NOMO-1 (cell line): ENCODE measurements at regions not wholly inside any gene's neighbourhood (a gene's known extent, or its start where the extent isn't known, plus 50 kb on each side); places are given as distances from the start of the nearest gene placed in this dataset.

Experiments used
- DNase-seq, 2 experiments: peaks; one replicate each; lab custom pipeline; 2025; ENCODE audit not compliant: unreplicated experiment in 2 of 2; lab: John Stamatoyannopoulos, UW

DNA sequence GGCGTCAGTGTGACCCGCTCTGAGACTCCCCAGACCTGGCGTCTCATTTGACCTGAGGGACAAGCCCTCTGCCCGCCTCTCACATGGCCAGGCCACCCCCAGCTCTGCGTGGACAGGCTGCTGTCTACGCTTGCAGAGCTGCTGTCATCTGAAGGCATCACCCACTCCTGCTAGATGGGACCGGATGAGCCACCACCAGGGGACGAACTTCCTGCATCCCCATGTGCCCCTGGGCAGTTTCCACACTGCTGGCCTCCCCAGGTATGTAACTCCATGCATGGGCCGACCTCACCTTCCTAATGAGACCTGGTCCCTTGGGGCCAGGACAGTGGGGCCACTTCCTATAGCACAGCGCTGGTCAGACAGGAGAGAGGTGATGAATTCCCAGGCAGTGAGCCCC lies 121.5 kb downstream of the PSMG1 start:
- DNase-seq, result no peak

DNA sequence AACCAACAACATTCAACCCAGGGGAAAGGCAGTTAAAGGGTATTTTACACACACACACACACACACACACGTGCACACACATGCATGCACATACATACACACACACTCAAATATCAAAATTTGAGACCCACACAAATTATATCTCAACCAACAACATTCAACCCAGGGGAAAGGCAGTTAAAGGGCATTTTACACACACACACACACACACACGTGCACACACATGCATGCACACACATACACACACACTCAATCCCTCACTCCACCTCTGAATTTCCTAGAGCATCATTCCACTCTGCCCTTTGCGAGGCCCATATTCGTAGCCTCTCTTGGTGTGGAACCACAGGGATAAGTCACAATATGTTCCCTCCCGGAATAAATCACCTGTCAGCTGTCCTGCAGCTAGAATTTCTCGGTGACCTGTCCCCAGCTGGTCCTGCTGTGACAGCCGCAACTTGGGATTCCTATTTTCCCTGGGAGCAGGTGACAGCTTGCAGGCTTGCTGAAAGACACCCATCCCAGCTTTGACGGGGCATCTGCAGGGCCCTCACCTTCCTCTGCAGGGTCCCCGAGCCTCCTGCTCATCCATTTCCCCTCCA lies 122.7 kb downstream of the PSMG1 start:
- DNase-seq, result no peak

DNA sequence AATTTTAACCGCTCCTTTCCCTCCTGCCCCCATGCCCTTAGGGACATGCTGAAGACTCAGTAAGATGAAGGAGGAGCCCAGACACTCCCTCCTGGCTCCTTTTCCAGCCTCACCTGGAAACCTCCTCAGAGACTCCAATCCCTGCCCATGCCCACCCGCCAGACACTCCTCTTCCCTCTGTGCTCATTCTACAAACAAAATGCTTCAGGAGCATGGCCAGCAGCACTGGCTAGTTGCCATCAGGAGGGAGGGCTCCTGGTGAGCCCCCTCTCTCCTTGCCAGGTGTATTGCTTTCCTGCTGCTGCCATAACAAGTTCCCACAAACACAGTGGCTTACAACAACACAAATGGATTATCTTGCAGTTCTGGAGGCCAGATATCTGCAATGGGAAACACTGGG lies 126.1 kb downstream of the PSMG1 start:
- no peak for DNase-seq

DNA sequence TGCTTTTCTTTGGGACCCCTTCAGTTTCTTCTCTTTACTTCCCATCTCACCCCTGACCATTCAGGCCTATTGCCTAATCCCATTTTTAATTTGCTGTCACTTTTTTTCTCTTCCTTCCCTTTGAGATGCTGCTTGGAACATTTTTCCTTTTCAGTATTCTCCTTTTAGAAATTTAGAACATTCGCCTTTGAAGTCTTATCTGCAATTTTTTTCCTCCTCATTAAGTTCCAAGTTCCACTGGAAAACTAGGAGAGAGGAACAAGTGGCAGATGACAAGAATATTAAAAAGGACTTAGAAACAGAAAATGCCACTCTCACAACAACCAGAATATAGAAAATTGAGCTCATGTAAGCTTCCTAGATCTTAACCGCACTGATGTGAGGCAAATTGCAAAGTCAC lies 126.6 kb downstream of the PSMG1 start:
- DNase-seq, result no peak

DNA sequence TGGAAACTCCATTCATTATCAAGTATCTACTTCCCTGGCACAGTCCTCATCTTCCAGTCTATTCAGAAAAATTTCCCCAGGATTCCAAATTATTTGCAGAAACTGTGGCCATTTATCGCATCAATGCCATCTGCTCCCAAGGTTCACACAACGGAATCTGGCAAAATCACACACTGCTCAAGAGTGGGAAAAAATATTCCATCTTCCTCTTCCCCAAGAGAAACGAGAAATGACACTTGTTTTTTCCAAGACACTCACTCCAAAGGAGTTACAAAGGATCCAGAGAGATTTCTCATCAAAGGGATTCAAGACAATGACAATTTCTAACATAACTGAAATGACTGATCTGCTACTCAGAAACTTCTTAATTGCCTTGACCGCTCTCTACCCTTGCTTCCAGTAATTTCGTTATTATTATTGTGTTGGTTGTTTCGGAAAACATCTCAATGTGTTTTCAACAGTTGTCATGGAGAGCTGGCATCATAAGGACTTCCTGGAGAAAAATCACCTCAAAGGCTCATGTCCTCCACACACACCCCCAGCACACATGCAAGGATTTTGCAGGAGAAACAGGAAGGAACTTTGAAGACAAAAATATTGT lies 128.0 kb downstream of the PSMG1 start:
- peak; percentile 45 to 47 for DNase-seq

DNA sequence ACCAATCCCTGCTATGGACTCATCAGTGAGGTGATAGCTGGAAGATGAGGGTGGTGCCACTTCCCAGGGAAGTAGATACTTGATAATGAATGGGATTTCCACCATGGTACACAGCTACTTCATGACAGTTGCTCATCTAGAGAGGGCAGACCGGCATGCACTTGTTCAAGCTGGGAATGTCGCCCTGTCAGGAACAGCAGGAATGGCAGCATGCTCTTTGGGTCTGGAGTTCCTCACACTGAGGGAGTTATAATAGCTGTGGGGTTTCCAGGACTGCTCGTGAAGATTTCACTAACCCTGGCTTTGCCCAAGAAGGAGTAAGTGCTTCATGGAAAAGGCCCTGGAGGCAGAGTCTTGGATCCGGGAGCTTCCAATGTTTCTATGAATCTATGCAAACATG lies 129.2 kb downstream of the PSMG1 start:
- no peak for DNase-seq

DNA sequence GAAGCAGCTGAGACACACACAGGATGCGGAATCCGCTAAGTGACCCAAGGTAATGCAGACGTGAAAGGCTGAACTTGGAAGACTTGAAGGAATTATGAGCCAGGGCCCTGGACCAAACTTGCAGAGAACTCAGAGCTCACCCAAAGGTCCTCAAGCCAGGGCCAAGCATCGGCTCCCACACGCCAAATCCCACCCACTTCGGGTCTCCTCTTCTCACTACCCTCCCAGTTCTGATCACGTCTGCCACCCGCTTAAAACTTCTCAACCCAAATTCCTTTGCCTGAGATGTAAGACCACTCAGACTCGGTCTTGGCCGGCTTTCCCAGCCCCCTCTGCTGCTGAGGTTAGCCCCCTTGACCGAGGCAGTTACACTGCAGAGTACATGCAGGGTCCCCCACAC lies 130.1 kb downstream of the PSMG1 start:
- DNase-seq, result no peak

DNA sequence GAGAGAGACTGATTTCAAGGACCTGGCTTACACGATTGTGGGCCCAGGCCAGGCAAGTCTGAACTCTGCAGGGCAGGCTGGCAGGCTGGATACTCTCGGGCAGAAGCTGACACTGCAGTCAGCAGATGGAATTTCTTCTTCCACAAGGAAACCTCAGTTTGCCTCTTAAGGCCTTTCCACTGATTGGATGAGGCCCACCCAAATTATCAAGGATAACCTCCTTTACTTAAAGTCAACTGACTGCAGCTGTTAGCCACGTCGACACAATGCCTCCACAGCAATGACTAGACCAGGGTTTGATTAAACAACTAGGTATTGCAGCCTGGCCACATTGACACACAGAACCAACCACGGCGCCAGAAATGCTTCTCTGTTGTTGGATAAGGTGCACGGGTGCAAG lies 130.5 kb downstream of the PSMG1 start:
- DNase-seq, result no peak

DNA sequence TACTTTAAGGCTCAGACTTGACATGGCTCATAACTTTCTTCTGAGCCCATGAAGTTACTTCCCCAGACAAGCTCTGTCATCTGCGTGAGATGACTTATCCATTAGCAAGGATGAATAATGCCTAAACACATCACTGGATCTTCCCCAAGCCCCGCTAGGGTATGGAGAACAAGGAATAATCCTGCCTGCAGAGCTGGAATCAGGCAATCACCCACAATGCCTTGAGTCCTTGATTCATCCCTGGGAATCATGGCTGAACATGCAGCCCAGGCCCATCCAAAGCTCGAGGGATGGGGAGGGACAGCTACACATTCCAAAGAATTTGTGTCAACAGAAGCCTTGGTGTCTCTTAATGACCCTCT lies 131.7 kb downstream of the PSMG1 start:
- DNase-seq, result no peak

DNA sequence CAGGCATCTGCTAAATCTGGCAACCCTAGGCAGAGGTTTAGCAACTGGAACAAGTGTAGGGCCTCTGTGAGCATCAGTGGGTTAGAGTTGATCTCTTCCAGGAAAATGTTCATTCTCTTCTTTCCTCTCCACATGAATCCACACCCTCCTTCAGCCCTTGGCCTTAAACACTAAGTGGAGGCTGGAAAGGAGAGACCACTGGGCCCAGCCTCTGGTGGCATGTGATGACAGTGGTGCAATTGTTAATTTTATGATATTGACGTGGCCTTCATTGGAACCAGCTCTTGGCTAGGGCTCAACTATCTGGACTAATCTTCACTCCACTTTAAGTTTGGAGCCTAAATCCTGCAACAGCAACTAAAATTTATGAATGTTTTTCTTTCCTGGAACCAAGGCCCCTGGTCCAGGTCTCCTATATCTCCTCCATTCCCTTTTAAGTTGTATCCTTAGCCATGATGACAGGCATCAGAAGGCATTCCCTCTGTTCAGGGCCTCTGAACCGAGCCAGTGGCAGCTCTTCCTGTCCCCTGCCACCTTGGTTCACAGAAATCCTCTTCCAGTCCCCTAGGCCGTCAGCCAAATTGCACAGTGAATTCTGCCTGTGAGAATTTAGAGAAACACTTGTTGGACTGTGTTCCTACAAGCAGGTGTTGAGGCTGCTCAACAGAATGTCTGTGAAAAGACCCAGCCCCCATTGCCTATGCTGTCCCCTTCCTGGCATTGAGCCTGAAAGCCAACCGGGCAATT lies 132.2 kb downstream of the PSMG1 start:
- no peak for DNase-seq

DNA sequence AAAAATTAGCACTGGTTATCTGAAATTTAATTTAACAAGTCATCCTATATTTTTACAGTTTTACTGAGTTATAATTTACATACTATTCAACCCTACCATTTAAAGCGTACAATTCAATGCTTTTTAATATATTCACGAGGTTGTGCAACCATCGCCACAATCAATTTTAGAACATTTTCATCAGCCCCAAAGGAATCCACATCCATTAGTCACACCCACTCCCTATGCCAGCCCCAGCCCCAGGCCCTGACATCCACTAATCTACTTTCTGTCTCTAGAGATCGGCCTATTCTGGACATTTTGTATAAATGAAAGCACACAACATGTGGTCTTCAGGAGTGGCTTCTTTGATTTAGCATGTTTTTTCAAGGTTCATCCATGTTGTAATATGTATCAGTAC lies 134.7 kb downstream of the PSMG1 start:
- no peak for DNase-seq

DNA sequence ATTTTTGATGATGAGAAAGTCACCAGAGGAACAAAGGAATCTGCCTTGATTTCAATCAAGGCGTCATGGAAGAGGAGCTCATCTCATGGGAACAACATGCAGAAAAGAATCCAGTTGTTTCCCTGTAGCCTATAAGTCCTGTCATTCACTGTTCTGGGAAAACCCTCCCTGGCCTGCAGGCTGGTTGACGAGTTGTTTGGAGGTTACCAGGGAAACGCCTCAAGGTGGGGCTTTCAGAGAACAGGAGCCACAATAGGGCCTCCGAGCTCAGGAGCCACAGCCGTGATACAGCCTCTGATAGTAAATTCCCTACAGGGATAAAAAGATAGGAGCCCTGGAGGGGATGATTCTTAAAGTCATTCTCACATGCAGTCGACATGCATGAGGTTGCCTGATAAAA lies 135.2 kb downstream of the PSMG1 start:
- no peak for DNase-seq

DNA sequence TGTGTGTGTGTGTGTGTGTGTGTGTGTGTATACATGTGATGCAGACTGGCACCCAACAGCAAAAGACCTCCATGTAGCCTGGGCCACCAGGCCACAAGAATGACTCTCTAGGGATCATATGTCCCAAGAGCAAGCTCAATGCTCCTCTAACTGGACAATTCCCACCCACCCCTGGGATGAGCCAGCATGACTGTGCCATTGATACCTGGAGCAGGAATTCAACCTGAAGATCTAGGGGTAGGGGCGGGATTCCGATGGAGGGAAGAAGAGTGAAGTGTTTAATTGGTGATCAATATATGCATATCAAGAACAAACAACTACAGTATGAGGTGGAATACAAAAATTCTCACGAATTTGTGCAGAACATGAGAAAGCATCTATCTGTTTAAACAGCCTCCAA lies 136.2 kb downstream of the PSMG1 start:
- no peak for DNase-seq

DNA sequence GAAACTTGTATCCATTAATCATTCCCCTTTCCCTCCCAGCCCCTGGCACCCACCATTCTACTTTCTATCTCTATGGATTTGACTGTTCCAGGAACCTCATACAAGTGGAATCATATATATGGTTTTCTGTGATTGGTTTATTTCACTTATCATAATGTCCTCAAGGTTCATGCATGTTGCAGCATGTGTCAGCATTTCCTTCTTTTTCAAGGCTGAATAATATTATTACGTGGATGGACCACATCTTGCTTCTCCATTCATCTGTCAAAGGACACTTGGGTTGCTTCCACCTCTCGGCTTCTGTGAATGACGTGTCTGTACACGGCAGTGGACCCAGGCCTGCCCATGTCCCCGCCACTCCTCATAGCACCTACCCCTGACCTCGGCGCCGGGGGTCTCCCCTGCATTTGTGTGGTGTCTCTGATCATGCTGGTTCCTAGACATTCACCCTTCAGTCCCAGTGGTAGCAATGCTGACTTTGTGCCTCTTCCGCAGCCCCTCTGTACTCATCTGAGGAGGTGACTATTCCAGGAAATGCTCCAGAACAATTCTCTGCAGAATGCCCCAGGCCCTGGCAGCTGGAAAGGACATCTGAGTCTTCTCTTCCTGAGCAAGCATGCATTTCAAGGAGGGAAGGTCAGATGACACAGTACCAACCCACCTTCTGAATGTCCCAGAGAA lies 136.9 kb downstream of the PSMG1 start:
- no peak for DNase-seq

DNA sequence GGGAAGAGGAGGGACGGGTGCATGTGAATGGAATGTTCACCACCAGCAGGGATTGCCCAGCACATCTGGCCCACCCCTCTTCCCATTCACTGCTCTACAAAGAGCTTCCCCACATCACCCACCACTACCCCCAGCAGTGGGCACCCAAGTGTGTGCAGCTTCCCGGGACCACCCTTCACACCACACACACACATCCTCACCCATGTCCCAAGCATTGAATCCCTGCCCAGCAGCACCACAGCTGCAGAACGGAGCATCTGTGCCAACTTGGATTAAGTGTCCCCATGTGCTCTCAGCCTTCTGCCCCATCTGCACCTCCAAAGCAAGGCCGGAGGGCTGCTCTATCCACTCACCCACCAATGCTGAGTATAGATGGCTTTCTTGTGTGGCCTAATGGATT lies 141.4 kb downstream of the PSMG1 start:
- DNase-seq, result no peak

DNA sequence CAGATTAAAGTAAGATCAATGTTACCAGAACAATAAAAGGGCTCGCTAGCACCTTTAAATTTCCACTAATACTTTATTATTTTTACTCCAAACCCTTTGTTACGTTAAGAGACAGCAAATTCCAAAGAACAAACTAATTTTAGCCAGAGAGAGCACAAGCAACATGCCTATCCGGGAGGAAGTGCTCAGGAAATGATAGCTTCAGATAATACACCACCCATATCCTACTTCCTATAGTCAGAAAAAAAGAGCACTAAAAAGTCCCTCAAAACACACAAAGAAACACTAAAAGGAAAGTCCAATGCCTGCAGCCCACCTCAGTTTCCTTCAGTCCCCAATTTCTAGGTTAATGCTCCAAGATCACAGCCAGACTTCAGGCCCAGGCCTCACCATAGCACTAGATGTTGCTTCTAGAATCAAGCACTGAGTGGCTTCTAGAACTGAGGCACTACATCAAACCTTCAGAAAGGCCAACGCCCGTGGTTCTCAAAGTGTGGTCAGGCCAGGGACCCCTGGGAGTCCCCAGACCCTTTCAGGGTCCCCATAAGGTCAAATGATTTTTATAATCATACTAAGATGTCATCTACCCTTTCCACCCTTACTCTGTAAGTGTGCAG lies 142.6 kb downstream of the PSMG1 start:
- DNase-seq, result no peak

DNA sequence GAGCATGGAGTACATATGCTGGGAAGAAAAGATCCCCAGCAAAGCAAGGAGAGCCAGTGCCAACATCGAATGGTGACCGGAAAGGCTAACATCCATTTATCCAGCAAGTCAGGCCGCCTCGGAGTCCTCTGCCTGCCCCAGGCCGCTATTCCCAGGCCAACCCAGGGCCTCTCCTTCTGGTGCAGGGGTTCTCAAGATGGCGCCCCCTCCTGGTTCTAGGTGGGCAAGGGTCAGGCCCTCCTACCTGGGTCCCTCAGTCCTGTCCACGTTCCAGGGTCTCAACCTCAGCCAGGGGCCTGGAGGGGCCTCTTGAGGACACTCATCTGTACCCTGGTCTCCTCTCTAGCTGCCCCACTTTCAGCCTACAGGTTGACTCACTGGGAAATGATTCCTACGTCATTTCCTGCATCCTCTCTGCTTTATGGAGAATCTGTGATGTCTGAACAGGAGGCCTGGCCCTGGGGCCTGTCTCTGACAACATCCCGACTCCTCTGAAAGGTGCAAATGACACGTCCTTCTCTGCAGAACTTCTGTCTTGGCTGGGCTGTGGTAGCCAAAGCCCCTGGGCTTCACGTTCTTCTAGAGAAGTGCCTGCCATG lies 145.3 kb downstream of the PSMG1 start:
- no peak for DNase-seq

DNA sequence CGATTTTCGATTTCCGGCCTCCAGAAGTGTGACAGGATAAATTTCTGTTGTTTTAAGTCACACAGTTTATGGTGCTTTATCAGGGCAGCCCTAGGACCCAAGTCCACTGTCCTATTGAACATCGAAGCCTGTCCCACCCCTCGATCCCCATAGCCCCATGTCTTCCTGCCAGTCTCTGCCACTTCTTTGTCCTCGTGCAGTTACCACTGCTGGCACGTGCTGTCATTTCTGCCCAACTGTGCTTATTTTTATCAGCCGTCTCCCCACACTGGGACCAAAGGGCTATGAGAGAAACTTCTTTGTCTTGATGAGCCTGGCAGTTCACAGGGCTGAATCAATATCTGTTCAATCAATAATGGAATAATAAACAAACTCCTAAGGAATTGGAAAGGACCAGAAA lies 146.7 kb downstream of the PSMG1 start:
- DNase-seq, result no peak

DNA sequence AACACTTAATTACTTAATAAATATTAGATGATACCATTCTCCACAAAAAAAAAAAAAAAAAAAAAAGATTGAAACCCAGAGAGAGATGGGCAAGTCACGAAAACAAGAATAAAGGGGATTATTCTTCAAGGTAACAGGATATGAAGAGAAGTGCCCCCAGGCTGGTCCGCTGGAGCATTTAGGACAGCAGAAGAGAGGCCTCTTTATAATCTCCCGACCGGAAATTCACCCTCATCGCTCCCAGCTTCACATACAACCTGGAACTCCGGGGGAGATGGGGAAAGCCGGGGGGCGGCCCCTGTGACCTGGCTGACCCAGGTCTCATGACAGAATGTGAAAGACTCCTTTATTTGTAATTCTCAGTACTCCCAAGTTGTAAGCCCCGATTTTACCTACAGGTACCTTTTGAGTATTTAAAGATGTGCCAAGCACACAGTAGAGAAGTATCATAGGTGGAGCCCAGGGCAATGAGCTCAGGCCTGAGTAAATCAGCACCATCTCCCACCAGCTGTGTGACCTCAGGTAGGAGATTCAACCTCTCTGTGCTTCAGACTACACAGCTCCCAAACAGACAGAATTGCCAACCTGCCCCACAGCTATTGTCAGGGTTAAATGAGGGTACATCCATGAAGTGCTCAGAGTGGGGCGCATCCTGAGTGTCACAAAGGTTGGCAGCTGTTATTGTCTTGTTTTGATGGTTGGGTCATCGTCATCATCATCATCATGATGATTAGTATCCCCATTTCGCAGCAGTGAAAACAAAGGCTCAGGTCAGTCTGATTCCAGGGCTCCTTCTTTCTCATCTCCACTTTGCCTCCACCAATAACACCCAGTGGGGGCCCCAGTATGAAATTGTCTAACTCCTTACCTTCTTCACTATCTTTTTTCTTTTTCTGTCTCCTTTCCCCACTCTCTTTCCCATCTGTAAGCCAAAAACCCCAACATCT lies 148.4 kb downstream of the PSMG1 start:
- DNase-seq, result no peak
